ENCODE measurements at regions not wholly inside any gene's neighbourhood (a gene's known extent, or its start where the extent isn't known, plus 50 kb on each side); places are given as distances from the start of the nearest gene placed in this dataset.

GRCh38 chr3:177689077-177689476 is 491.8 kb upstream of the TBL1XR1 start:
- no peak for TF ChIP-seq EZH2 (IDR thresholded peaks at IDR 0.05; ENCODE audit: low read length, unreplicated experiment)
- TF ChIP-seq CTCF (conservative IDR thresholded peaks at IDR 0.05; ENCODE audit: low read depth, low read length) = no peak
- no peak for TF ChIP-seq EZH2phosphoT487 (IDR thresholded peaks at IDR 0.05; ENCODE audit: borderline replicate concordance, low read length)

Data from PC-3 (cell line).